GM21619 (cell line): ENCODE measurements at regions not wholly inside any gene's neighbourhood (a gene's known extent, or its start where the extent isn't known, plus 50 kb on each side); places are given as distances from the start of the nearest gene placed in this dataset.
"Not testable (repeated sequence)": the region's sequence is repeated elsewhere in the genome, so short reads cannot be mapped to it uniquely, and the experiment has no call there.

Experiments
- ATAC-seq: cut with Tn5 transposase; IDR thresholded peaks from one replicate; pipeline ENCODE4 v1.9.1; 2021; ENCODE audit not compliant: unreplicated experiment

- ATAC-seq: no peak
Observed at GRCh38 chr1:98575955-98576354, 85.6 kb upstream of the SNX7 start.

GRCh38 chr1:98565951-98566350 lies 95.6 kb upstream of the SNX7 start:
- no peak for ATAC-seq

GRCh38 chr1:98559291-98559690 lies 102.2 kb upstream of the SNX7 start:
- no peak for ATAC-seq

- ATAC-seq: no peak
Observed at GRCh38 chr1:98557895-98558294, 103.6 kb upstream of the SNX7 start.

GRCh38 chr1:98556521-98557158 lies 104.9 kb upstream of the SNX7 start:
- ATAC-seq: no peak

GRCh38 chr1:98555814-98556213 lies 105.7 kb upstream of the SNX7 start:
- ATAC-seq: no peak

- not testable (repeated sequence) for ATAC-seq
Observed at GRCh38 chr1:98552576-98553074, 108.9 kb upstream of the SNX7 start.

GRCh38 chr1:98550076-98550475 lies 111.4 kb upstream of the SNX7 start:
- no peak for ATAC-seq

GRCh38 chr1:98546319-98546718 lies 115.2 kb upstream of the SNX7 start:
- ATAC-seq: no peak

- ATAC-seq: no peak
Observed at GRCh38 chr1:98538106-98538505, 123.4 kb upstream of the SNX7 start.

- ATAC-seq: no peak
Observed at GRCh38 chr1:98523256-98523655, 138.3 kb upstream of the SNX7 start.

GRCh38 chr1:98516306-98516705 lies 145.2 kb upstream of the SNX7 start:
- ATAC-seq: no peak

GRCh38 chr1:98515744-98516143 lies 145.8 kb upstream of the SNX7 start:
- ATAC-seq: no peak

- ATAC-seq: not testable (repeated sequence)
Observed at GRCh38 chr1:98512216-98512615, 149.3 kb upstream of the SNX7 start.

- ATAC-seq: no peak
Observed at GRCh38 chr1:98503771-98504170, 157.8 kb upstream of the SNX7 start.

GRCh38 chr1:98502937-98503336 lies 158.6 kb upstream of the SNX7 start:
- ATAC-seq: no peak

GRCh38 chr1:98500324-98500723 lies 161.2 kb upstream of the SNX7 start:
- ATAC-seq: no peak

- ATAC-seq: no peak
Observed at GRCh38 chr1:98498651-98499050, 162.9 kb upstream of the SNX7 start.

- ATAC-seq: no peak
Observed at GRCh38 chr1:98497497-98497896, 164.0 kb upstream of the SNX7 start.

GRCh38 chr1:98496256-98496995 lies 165.1 kb upstream of the SNX7 start:
- ATAC-seq: no peak

GRCh38 chr1:98493469-98493868 lies 168.1 kb upstream of the SNX7 start:
- no peak for ATAC-seq

GRCh38 chr1:98490099-98490498 lies 171.4 kb upstream of the SNX7 start:
- no peak for ATAC-seq

GRCh38 chr1:98487620-98488019 lies 173.9 kb upstream of the SNX7 start:
- ATAC-seq: no peak
